Kidney epithelial cell (primary cell): ENCODE measurements at regions not wholly inside any gene's neighbourhood (a gene's known extent, or its start where the extent isn't known, plus 50 kb on each side); places are given as distances from the start of the nearest gene placed in this dataset.
"Not testable (repeated sequence)": the region's sequence is repeated elsewhere in the genome, so short reads cannot be mapped to it uniquely, and the experiment has no call there.

Experiments
- DNase-seq: peaks from one replicate; pipeline ENCODE4 v3.0.0-alpha.2; 2010; ENCODE audit warnings: low read depth
- H3K27me3 ChIP-seq: 2 replicates; pipeline ENCODE4 v1.6.0; 2011; ENCODE audit warnings: low read length; ENCODE audit not compliant: control insufficient read depth, insufficient read depth
- H3K36me3 ChIP-seq: 2 replicates; pipeline ENCODE4 v1.5.1; 2011; ENCODE audit warnings: low read length; ENCODE audit not compliant: control insufficient read depth, insufficient read depth
- H3K4me3 ChIP-seq: 2 replicates; pipeline ENCODE4 v1.5.1; 2011; ENCODE audit warnings: low read depth, mild to moderate bottlenecking, control low read depth, low read length
- TF ChIP-seq, protein P1 (sequence below): IDR thresholded peaks from 2 replicates; pipeline ENCODE4 v1.5.1; 2011; ENCODE audit warnings: mild to moderate bottlenecking, moderate library complexity, low read length, control low read depth, inconsistent platforms; ENCODE audit not compliant: insufficient read depth, poor library complexity, severe bottlenecking

DNA sequence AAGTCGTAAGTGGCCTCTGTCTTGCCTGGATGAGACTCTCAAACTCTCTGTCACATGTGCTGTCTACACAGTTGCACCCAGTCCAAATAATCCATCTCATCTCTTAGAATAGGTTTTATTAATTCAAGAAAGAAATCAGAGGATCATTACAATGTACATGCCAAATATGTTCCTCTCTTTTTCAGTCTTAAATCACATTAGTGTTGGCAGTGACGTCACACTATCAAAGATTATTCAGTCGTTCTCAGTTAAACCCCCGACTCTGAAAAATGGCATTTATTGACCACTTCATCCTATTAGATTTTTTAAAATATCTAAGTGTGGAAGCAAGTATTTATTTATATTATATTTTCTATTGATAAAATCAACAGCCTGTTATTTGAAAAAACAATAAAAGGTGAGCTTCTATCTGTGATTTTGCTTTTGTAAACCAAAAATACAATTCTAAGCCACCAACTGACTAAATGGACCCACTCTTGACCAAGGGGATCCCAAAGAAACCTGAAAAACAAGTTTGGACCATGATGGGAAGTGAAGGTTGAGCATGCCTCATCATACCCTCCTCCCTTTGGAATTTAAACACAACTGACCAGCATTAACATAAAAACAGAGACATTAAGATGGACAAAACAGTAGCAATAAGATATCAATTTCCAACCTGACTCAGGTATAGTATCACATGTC lies 1894.4 kb upstream of the LRRTM1 start:
- Histone ChIP-seq H3K4me3 (no peak overlapping the region), H3K36me3 (no peaks in the 10 kb centered on the region), H3K27me3 (no peaks in the 10 kb centered on the region)
- no peak for DNase-seq
- TF ChIP-seq, protein P1, sequence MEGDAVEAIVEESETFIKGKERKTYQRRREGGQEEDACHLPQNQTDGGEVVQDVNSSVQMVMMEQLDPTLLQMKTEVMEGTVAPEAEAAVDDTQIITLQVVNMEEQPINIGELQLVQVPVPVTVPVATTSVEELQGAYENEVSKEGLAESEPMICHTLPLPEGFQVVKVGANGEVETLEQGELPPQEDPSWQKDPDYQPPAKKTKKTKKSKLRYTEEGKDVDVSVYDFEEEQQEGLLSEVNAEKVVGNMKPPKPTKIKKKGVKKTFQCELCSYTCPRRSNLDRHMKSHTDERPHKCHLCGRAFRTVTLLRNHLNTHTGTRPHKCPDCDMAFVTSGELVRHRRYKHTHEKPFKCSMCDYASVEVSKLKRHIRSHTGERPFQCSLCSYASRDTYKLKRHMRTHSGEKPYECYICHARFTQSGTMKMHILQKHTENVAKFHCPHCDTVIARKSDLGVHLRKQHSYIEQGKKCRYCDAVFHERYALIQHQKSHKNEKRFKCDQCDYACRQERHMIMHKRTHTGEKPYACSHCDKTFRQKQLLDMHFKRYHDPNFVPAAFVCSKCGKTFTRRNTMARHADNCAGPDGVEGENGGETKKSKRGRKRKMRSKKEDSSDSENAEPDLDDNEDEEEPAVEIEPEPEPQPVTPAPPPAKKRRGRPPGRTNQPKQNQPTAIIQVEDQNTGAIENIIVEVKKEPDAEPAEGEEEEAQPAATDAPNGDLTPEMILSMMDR: no peak

DNA sequence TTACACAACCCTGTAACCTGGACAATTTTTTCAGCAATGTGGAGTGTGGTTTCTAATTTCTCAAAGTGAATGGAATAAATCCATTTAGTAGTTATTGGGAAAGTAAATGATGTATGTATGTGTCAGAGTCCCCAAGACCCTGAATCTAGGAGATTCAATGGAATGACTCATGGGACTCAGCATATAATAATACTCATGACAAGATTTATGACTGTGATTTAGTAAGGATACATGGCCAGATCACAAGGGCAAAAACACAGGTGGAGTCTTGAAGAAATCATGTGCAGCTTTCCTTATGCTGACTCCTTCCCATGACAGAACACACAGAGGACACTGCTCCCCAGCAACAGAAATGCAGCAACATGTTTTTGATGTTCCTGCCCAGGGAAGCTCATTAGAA lies 1877.7 kb upstream of the LRRTM1 start:
- TF ChIP-seq, protein P1: no peak
- Histone ChIP-seq H3K36me3 (no peaks in the 10 kb centered on the region), H3K4me3 (no peak overlapping the region), H3K27me3 (no peaks in the 10 kb centered on the region)
- peak; percentile 2 for DNase-seq

DNA sequence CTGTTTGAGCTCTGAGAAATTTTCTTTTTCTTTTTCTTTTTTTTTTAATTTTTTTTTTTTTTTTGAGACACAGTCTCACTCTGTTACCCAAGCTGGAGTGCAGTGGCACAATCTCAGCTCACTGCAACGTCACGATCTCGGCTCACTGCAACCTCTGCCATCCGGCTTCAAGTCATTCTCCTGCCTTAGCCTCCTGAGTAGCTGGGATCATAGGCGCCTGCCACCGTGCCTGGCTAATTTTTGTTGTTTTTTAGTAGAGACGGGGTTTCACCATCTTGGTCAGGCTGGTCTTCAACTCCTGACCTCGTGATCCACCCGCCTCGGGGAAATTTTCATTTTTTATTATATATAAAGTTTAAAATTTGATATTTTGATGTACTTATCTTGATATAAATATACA lies 1870.7 kb upstream of the LRRTM1 start:
- not testable (repeated sequence) for H3K4me3 ChIP-seq, DNase-seq, H3K36me3 ChIP-seq, H3K27me3 ChIP-seq

DNA sequence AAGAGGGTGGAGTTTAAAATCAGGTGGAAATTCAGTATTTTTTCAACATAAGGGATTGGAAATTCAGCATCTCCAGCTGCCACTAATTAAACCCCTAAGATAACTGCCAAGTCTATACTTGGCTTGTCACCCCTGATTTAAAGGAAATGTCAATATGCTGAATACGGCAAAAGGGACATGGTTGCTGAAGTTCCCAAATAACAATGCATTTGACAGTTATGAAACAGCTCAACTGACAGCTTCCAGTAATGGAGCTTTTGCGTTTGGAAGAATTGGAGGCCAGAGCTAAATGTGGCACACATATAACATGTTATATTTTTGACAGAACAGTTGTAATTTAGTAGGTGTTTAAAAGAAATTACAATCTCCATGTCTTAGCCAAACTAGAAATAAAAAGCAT lies 1867.9 kb upstream of the LRRTM1 start:
- TF ChIP-seq, protein P1: no peak
- DNase-seq: no peak
- Histone ChIP-seq H3K36me3 (no peaks in the 10 kb centered on the region), H3K4me3 (no peak overlapping the region), H3K27me3 (no peaks in the 10 kb centered on the region)

DNA sequence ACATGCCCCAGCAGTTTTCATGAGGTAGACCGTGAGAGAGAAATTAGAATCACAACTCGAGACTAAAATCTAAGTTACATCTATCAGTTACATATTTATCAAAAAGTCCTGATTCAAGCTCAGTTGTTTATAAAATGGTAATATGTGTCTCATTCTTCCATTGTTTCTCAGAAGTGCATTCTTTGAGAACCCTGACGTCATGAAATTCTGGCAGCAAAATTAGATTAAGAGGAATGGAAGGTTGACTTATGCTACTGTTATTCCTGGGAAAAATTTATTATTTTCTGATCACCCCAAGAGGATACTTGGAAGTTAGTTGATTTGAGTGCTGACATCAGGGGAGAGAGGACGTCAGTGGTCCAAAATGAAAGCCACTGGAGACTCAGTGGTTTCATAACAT lies 1864.8 kb upstream of the LRRTM1 start:
- TF ChIP-seq, protein P1: no peak
- H3K4me3 ChIP-seq: no peak overlapping the region
- H3K27me3 ChIP-seq: no peaks in the 10 kb centered on the region
- H3K36me3 ChIP-seq: no peaks in the 10 kb centered on the region
- no peak for DNase-seq

DNA sequence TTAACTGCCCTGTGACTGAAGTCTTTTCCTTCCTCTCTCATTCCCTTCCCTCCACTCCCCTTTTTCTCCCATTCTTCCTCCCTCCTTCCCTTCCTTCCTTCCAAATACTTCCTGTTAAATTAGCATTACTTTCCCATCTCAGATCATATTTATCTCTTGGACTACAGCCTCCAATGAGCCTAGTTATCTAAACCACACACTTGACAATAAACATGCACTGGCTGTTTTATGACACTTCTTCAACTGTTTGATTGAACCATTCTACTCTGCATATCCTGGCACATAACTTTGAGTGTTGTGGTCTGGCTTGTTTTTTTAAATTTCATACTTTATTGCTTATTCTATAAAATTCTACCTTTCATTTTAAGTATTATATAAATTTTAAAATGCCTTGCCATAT lies 1860.8 kb upstream of the LRRTM1 start:
- TF ChIP-seq, protein P1: no peak
- no peaks in the 10 kb centered on the region for H3K27me3 ChIP-seq
- H3K4me3 ChIP-seq: no peak overlapping the region
- DNase-seq: no peak
- H3K36me3 ChIP-seq: no peaks in the 10 kb centered on the region
